DND-41 (cell line): ENCODE measurements at regions not wholly inside any gene's neighbourhood (a gene's known extent, or its start where the extent isn't known, plus 50 kb on each side); places are given as distances from the start of the nearest gene placed in this dataset.
A peak's percentile ranks its signal among the peaks of the same experiment; 100 is the strongest.

ENCODE experiments used
- ATAC-seq: fragments of 200-7000 bp; cut with Tn5 transposase; 3 replicates; pipeline ENCODE4 v1.9.1; 2021; ENCODE audit warnings: low read depth; ENCODE audit not compliant: insufficient read depth
- DNase-seq: peaks from one replicate; pipeline ENCODE4 v3.0.0-alpha.2; 2020
- H2AFZ ChIP-seq: 2 replicates; pipeline ENCODE4 v1.6.0; 2012; ENCODE audit warnings: low read depth, low read length
- H3K27ac ChIP-seq: 2 replicates; pipeline ENCODE4 v1.5.1; 2012; ENCODE audit warnings: low read length, inconsistent platforms
- H3K27me3 ChIP-seq: fragments of 200-600 bp; sonication (generic); 2 replicates; pipeline ENCODE4 v1.6.0; 2012; ENCODE audit warnings: low read length, mild to moderate bottlenecking, inconsistent platforms; ENCODE audit not compliant: insufficient read depth, poor library complexity
- H3K36me3 ChIP-seq: 2 replicates; pipeline ENCODE4 v1.5.1; 2012; ENCODE audit warnings: low read length, inconsistent platforms; ENCODE audit not compliant: insufficient read depth
- H3K4me1 ChIP-seq: 2 replicates; pipeline ENCODE4 v1.5.1; 2012; ENCODE audit warnings: mild to moderate bottlenecking, low read length; ENCODE audit not compliant: insufficient read depth
- H3K4me2 ChIP-seq: 2 replicates; pipeline ENCODE4 v1.6.0; 2012; ENCODE audit warnings: mild to moderate bottlenecking, moderate library complexity, low read length, inconsistent platforms; ENCODE audit not compliant: insufficient read depth
- H3K4me3 ChIP-seq, 2 experiments: fragments of 200-600 bp in 1 of 2; shearing (Covaris generic) in 1 of 2; 2 replicates each; pipeline ENCODE4 v1.5.1; 2012 to 2016; ENCODE audit warnings: inconsistent platforms in 2 of 2, low read length in 2 of 2, mild to moderate bottlenecking in 2 of 2, low read depth in 1 of 2, moderate library complexity in 1 of 2
- H3K79me2 ChIP-seq: 2 replicates; pipeline ENCODE4 v1.6.0; 2012; ENCODE audit warnings: low read length, inconsistent platforms; ENCODE audit not compliant: insufficient read depth
- H3K9ac ChIP-seq: 2 replicates; pipeline ENCODE4 v1.6.0; 2012; ENCODE audit warnings: low read depth, mild to moderate bottlenecking, inconsistent platforms, low read length, moderate library complexity
- H3K9me3 ChIP-seq: 2 replicates; pipeline ENCODE4 v1.5.1; 2012; ENCODE audit warnings: low read length, moderate library complexity, mild to moderate bottlenecking, inconsistent platforms; ENCODE audit not compliant: insufficient read depth, severe bottlenecking
- H4K20me1 ChIP-seq: 2 replicates; pipeline ENCODE4 v1.6.0; 2012; ENCODE audit warnings: low read length; ENCODE audit not compliant: insufficient read depth
- EZH2 ChIP-seq: IDR thresholded peaks from 3 replicates; pipeline ENCODE4 v1.6.1; 2012; ENCODE audit warnings: borderline replicate concordance, low read depth, mild to moderate bottlenecking, moderate library complexity, low read length, inconsistent platforms; ENCODE audit not compliant: severe bottlenecking
- TF ChIP-seq, protein P1 (sequence below): IDR thresholded peaks from 2 replicates; pipeline ENCODE4 v1.5.1; 2012; ENCODE audit warnings: borderline replicate concordance, low read length, moderate library complexity, mild to moderate bottlenecking; ENCODE audit not compliant: poor library complexity, severe bottlenecking; ENCODE audit errors: extremely low read depth

GRCh38 chr12:92463171-92463570 lies 239.6 kb upstream of the PLEKHG7 start:
- no peak overlapping the region for H2AFZ ChIP-seq
- H3K4me1 ChIP-seq: peaks cover 38% of the 10 kb centered on the region
- H3K27ac ChIP-seq: peak overlapping the region; percentile 89

GRCh38 chr12:92462527-92462926 lies 240.3 kb upstream of the PLEKHG7 start:
- Histone ChIP-seq H3K4me2 (peak overlapping the region; percentile 49), H3K27ac (peak overlapping the region; percentile 89), H3K79me2 (no peaks in the 10 kb centered on the region), H3K9me3 (no peaks in the 10 kb centered on the region), H3K4me1 (peaks cover 36% of the 10 kb centered on the region), H3K4me3 (no peak overlapping the region), H2AFZ (no peak overlapping the region), H4K20me1 (no peaks in the 10 kb centered on the region), H3K9ac (peak overlapping the region; percentile 43; the same call in 1 of the 2 replicates), H3K27me3 (no peaks in the 10 kb centered on the region), H3K36me3 (no peaks in the 10 kb centered on the region)
- ATAC-seq (peak; percentile 25; the same call in 2 of the 3 replicates), DNase-seq (no peak)
- TF ChIP-seq EZH2: no peak
- TF ChIP-seq, protein P1, sequence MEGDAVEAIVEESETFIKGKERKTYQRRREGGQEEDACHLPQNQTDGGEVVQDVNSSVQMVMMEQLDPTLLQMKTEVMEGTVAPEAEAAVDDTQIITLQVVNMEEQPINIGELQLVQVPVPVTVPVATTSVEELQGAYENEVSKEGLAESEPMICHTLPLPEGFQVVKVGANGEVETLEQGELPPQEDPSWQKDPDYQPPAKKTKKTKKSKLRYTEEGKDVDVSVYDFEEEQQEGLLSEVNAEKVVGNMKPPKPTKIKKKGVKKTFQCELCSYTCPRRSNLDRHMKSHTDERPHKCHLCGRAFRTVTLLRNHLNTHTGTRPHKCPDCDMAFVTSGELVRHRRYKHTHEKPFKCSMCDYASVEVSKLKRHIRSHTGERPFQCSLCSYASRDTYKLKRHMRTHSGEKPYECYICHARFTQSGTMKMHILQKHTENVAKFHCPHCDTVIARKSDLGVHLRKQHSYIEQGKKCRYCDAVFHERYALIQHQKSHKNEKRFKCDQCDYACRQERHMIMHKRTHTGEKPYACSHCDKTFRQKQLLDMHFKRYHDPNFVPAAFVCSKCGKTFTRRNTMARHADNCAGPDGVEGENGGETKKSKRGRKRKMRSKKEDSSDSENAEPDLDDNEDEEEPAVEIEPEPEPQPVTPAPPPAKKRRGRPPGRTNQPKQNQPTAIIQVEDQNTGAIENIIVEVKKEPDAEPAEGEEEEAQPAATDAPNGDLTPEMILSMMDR: no peak

More at GRCh38 chr12:92463171-92463570, 239.6 kb upstream of the PLEKHG7 start:
- Histone ChIP-seq H4K20me1 (no peaks in the 10 kb centered on the region), H3K9ac (no peak overlapping the region), H3K9me3 (no peaks in the 10 kb centered on the region), H3K79me2 (no peaks in the 10 kb centered on the region), H3K4me2 (no peak overlapping the region), H3K4me3 (no peak overlapping the region), H3K36me3 (no peaks in the 10 kb centered on the region), H3K27me3 (no peaks in the 10 kb centered on the region)
- DNase-seq (no peak), ATAC-seq (no peak)
- TF ChIP-seq, protein P1: no peak
- TF ChIP-seq EZH2: no peak

DNA sequence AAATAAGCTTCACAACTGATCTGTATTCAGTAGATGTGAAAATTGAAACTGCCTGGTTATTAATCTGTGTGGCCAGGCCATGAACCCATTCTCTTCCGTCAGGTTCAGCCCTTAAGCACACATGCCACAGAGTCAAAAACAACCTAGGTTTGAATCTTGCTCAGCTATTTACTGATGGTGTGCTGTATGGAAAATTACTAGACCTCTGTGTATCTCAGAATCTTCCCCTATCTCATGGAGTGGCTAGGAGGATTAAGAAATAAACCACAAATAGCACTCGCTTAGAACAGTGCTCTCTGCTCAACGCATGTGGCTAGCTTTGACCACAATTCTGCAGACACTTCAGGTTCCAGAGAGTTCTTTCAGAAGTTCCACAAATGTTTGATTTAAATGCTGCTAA lies 240.7 kb upstream of the PLEKHG7 start:
- no peaks in the 10 kb centered on the region for H3K9me3 ChIP-seq
- H3K9ac ChIP-seq: peak overlapping the region; percentile 43
- H3K79me2 ChIP-seq: no peaks in the 10 kb centered on the region
- DNase-seq (peak; percentile 70), ATAC-seq (peak; percentile 95)
- no peak for TF ChIP-seq EZH2
- TF ChIP-seq, protein P1: no peak
- no peaks in the 10 kb centered on the region for H4K20me1 ChIP-seq
- no peaks in the 10 kb centered on the region for H3K36me3 ChIP-seq
- peak overlapping the region in 1 of 2 experiments; percentile 13; a peak in 1 of 4 replicates for H3K4me3 ChIP-seq
- peaks cover 34% of the 10 kb centered on the region for H3K4me1 ChIP-seq
- peak overlapping the region; percentile 49 for H3K4me2 ChIP-seq
- H2AFZ ChIP-seq: peak overlapping the region; percentile 69
- peak overlapping the region; percentile 89 for H3K27ac ChIP-seq
- no peaks in the 10 kb centered on the region for H3K27me3 ChIP-seq
